Lower lobe of right lung (tissue), 2 donors: ENCODE measurements at regions not wholly inside any gene's neighbourhood (a gene's known extent, or its start where the extent isn't known, plus 50 kb on each side); places are given as distances from the start of the nearest gene placed in this dataset.

ENCODE experiments used
- ATAC-seq, 2 donors: fragments of 200-7000 bp; cut with Tn5 transposase; one replicate each; pipeline ENCODE4 v1.9.1; 2020 to 2022; ENCODE audit warnings: mild to moderate bottlenecking in 2 of 2, moderate library complexity in 2 of 2
- DNase-seq: peaks from one replicate; pipeline ENCODE4 v3.0.0-alpha.2; 2020
- H3K27ac ChIP-seq: fragments of 200-600 bp; one replicate; pipeline ENCODE4 v1.8.0; 2022
- H3K27me3 ChIP-seq: fragments of 200-600 bp; one replicate; pipeline ENCODE4 v1.8.0; 2022; ENCODE audit warnings: low read depth
- H3K36me3 ChIP-seq: fragments of 200-600 bp; one replicate; pipeline ENCODE4 v1.8.0; 2022; ENCODE audit warnings: mild to moderate bottlenecking
- H3K4me1 ChIP-seq: fragments of 200-600 bp; one replicate; pipeline ENCODE4 v1.8.0; 2022
- H3K4me3 ChIP-seq: fragments of 200-600 bp; one replicate; pipeline ENCODE4 v1.8.0; 2022; ENCODE audit warnings: mild to moderate bottlenecking
- H3K9me3 ChIP-seq: fragments of 200-600 bp; one replicate; pipeline ENCODE4 v1.8.0; 2022
- CTCF ChIP-seq: fragments of 200-600 bp; IDR thresholded peaks from one replicate; pipeline ENCODE4 v1.8.0; 2022; ENCODE audit warnings: antibody characterized with exemption, mild to moderate bottlenecking
- intact Hi-C: fragments of 100-400 bp; cut with DNase I; formaldehyde crosslinking; loops from one replicate; pipeline ENCODE4 v1.11.0; 2022
- donor health status: DM: no; HTN: yes; CAD: no; lungs with severe emphysema.

GRCh38 chr16:82510789-82511305, 115.9 kb upstream of the CDH13 start:
- Histone ChIP-seq H3K9me3 (no peaks in the 10 kb centered on the region), H3K36me3 (no peaks in the 10 kb centered on the region), H3K4me3 (no peak overlapping the region), H3K27ac (no peak overlapping the region), H3K27me3 (no peaks in the 10 kb centered on the region), H3K4me1 (no peaks in the 10 kb centered on the region)
- no peak for ATAC-seq
- TF ChIP-seq CTCF: no peak
- no peak for DNase-seq
- intact Hi-C loops: no loop called here

- H3K27ac ChIP-seq: no peak overlapping the region
- intact Hi-C loops: no loop called here
- no peaks in the 10 kb centered on the region for H3K36me3 ChIP-seq
- H3K4me3 ChIP-seq: no peak overlapping the region
- ATAC-seq (no peak), DNase-seq (no peak)
- no peaks in the 10 kb centered on the region for H3K27me3 ChIP-seq
- H3K9me3 ChIP-seq: no peaks in the 10 kb centered on the region
- TF ChIP-seq CTCF: no peak
- no peaks in the 10 kb centered on the region for H3K4me1 ChIP-seq
Observed at GRCh38 chr16:82509691-82510430, 116.9 kb upstream of the CDH13 start.

- H3K27ac ChIP-seq: no peak overlapping the region
- intact Hi-C loops: no loop called here
- no peaks in the 10 kb centered on the region for H3K4me1 ChIP-seq
- no peak for TF ChIP-seq CTCF
- peaks cover 6% of the 10 kb centered on the region for H3K27me3 ChIP-seq
- no peak overlapping the region for H3K4me3 ChIP-seq
- H3K9me3 ChIP-seq: no peaks in the 10 kb centered on the region
- peak in 1 of 2 donors; percentile 28 for ATAC-seq
- no peak for DNase-seq
- no peaks in the 10 kb centered on the region for H3K36me3 ChIP-seq
Observed at GRCh38 chr16:82506692-82507670, 119.8 kb upstream of the CDH13 start.

- no peaks in the 10 kb centered on the region for H3K4me1 ChIP-seq
- H3K27ac ChIP-seq: no peak overlapping the region
- TF ChIP-seq CTCF: no peak
- ATAC-seq (no peak), DNase-seq (no peak)
- peaks cover 6% of the 10 kb centered on the region for H3K27me3 ChIP-seq
- no peaks in the 10 kb centered on the region for H3K9me3 ChIP-seq
- no peaks in the 10 kb centered on the region for H3K36me3 ChIP-seq
- intact Hi-C loops: no loop called here
- no peak overlapping the region for H3K4me3 ChIP-seq
Observed at GRCh38 chr16:82504836-82505235, 121.9 kb upstream of the CDH13 start.

- Histone ChIP-seq H3K27ac (no peak overlapping the region), H3K36me3 (no peaks in the 10 kb centered on the region), H3K4me1 (no peaks in the 10 kb centered on the region), H3K9me3 (no peaks in the 10 kb centered on the region), H3K4me3 (no peak overlapping the region), H3K27me3 (peaks cover 6% of the 10 kb centered on the region)
- intact Hi-C loops: no loop called here
- no peak for TF ChIP-seq CTCF
- ATAC-seq: no peak
- DNase-seq: no peak
Observed at GRCh38 chr16:82499302-82499701, 127.5 kb upstream of the CDH13 start.
